ENCODE measurements at regions not wholly inside any gene's neighbourhood (a gene's known extent, or its start where the extent isn't known, plus 50 kb on each side); places are given as distances from the start of the nearest gene placed in this dataset.

DNA sequence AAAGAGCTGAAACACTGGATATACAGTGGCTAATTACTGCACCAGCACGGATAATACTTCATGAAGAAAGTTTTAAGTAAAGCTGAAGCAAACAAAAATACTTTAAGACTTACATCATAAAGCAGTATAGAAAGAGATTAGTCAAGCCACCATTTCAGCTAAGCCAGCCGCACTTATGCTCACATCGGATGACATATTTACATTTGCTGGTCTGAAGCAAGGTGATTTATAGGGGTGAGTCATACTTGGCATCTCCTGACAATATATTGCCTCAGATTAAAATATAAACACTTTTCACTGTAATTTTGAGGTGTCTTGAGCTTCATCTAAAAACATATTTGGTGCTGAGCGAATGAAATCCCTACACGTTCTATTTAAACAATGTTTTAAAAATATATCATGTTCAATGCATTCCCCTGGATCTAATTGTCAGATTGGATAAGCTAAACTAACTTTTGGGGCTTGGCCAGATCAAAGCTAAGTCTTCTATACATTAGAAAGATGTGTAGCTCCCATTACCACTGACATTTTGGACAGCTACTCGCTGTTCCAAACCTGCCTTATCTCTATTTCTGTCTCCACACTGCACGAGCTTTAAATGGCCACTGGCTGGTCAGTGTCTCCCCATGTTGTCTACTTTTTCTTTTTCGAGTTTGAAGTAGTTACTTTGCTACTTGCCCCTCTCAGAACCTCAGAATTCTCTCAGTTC is 103.2 kb downstream of the VCX2 start:
- H3K27ac ChIP-seq (ENCODE audit: insufficient read depth, low read length) = no peak overlapping the region
- H3K4me1 ChIP-seq (ENCODE audit: control insufficient read depth, extremely low read depth, insufficient read depth, low read length) = no peaks in the 10 kb centered on the region
- DNase-seq (ENCODE audit: low read depth in 2 of 2) = peak; percentile 80 to 87
- H4K20me1 ChIP-seq (ENCODE audit: control insufficient read depth, extremely low read depth, insufficient read depth, low read length) = no peaks in the 10 kb centered on the region
- H3K9ac ChIP-seq (ENCODE audit: insufficient read depth, low read length) = no peak overlapping the region
- H3K79me2 ChIP-seq (ENCODE audit: control insufficient read depth, insufficient read depth, low read length) = no peaks in the 10 kb centered on the region
- H3K4me3 ChIP-seq (replicated peaks in 1 of 4; ENCODE audit: control extremely low read depth in 1 of 4, insufficient read depth in 1 of 4, low read depth in 3 of 4, low read length in 4 of 4) = no peak overlapping the region
- H2AFZ ChIP-seq (ENCODE audit: low read length) = no peak overlapping the region
- no peak overlapping the region for H3K4me2 ChIP-seq (ENCODE audit: extremely low read depth, insufficient read depth, low read length)
- no peaks in the 10 kb centered on the region for H3K27me3 ChIP-seq (ENCODE audit: control insufficient read depth, insufficient read depth, low read length)
- no peaks in the 10 kb centered on the region for H3K9me3 ChIP-seq (ENCODE audit: control insufficient read depth, insufficient read depth, low read depth, low read length)
- H3K36me3 ChIP-seq (ENCODE audit: control insufficient read depth, insufficient read depth, low read length) = no peaks in the 10 kb centered on the region
- TF ChIP-seq EZH2 (IDR thresholded peaks at IDR 0.05; ENCODE audit: low read length, missing control alignments) (no peak), CTCF (conservative IDR thresholded peaks at IDR 0.05 in 1 of 2, IDR thresholded peaks at IDR 0.05 in 1 of 2; ENCODE audit: low read depth in 1 of 2, low read length in 2 of 2) (no peak)

DNA sequence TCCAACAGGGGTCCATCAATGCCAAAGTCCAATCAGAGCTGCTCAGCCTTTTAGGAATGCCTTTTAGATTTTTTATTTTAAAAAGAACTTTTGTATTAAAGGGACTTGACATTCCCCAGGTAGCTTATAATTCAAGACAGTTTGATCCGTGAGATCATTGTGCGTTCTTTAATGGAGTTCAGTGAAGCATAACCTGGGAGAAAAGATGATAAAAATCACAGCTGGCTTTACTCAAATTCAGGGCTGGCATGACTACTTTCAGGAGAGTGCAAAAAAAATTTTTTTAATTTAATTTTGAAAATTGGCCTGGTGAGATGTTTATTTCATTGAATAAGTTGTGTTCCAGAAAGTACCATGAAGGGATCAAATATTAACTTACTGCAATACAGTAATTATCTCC is 118.2 kb downstream of the VCX2 start:
- Histone ChIP-seq H3K27me3 (ENCODE audit: control insufficient read depth, insufficient read depth, low read length) (no peaks in the 10 kb centered on the region), H3K27ac (ENCODE audit: insufficient read depth, low read length) (no peak overlapping the region), H3K9ac (ENCODE audit: insufficient read depth, low read length) (no peak overlapping the region), H3K4me1 (ENCODE audit: control insufficient read depth, extremely low read depth, insufficient read depth, low read length) (no peaks in the 10 kb centered on the region), H3K4me3 (replicated peaks in 1 of 4; ENCODE audit: control extremely low read depth in 1 of 4, insufficient read depth in 1 of 4, low read depth in 3 of 4, low read length in 4 of 4) (no peak overlapping the region), H4K20me1 (ENCODE audit: control insufficient read depth, extremely low read depth, insufficient read depth, low read length) (no peaks in the 10 kb centered on the region), H3K79me2 (ENCODE audit: control insufficient read depth, insufficient read depth, low read length) (no peaks in the 10 kb centered on the region), H3K36me3 (ENCODE audit: control insufficient read depth, insufficient read depth, low read length) (no peaks in the 10 kb centered on the region), H3K9me3 (ENCODE audit: control insufficient read depth, insufficient read depth, low read depth, low read length) (no peaks in the 10 kb centered on the region), H2AFZ (ENCODE audit: low read length) (no peak overlapping the region), H3K4me2 (ENCODE audit: extremely low read depth, insufficient read depth, low read length) (no peak overlapping the region)
- no peak for DNase-seq (ENCODE audit: low read depth in 2 of 2)
- TF ChIP-seq EZH2 (IDR thresholded peaks at IDR 0.05; ENCODE audit: low read length, missing control alignments) = no peak

GRCh38 chrX:8049827-8050226 is 121.2 kb downstream of the VCX2 start:
- H4K20me1 ChIP-seq (ENCODE audit: control insufficient read depth, extremely low read depth, insufficient read depth, low read length) = no peaks in the 10 kb centered on the region
- H3K79me2 ChIP-seq (ENCODE audit: control insufficient read depth, insufficient read depth, low read length) = no peaks in the 10 kb centered on the region
- no peaks in the 10 kb centered on the region for H3K9me3 ChIP-seq (ENCODE audit: control insufficient read depth, insufficient read depth, low read depth, low read length)
- H3K36me3 ChIP-seq (ENCODE audit: control insufficient read depth, insufficient read depth, low read length) = no peaks in the 10 kb centered on the region
- no peak overlapping the region for H3K4me2 ChIP-seq (ENCODE audit: extremely low read depth, insufficient read depth, low read length)
- no peak overlapping the region for H3K27ac ChIP-seq (ENCODE audit: insufficient read depth, low read length)
- no peak overlapping the region for H3K9ac ChIP-seq (ENCODE audit: insufficient read depth, low read length)
- no peak overlapping the region for H2AFZ ChIP-seq (ENCODE audit: low read length)
- H3K4me3 ChIP-seq (replicated peaks in 1 of 4; ENCODE audit: control extremely low read depth in 1 of 4, insufficient read depth in 1 of 4, low read depth in 3 of 4, low read length in 4 of 4) = no peak overlapping the region
- peak; percentile 48 to 51 for DNase-seq (ENCODE audit: low read depth in 2 of 2)
- H3K27me3 ChIP-seq (ENCODE audit: control insufficient read depth, insufficient read depth, low read length) = no peaks in the 10 kb centered on the region
- TF ChIP-seq EZH2 (IDR thresholded peaks at IDR 0.05; ENCODE audit: low read length, missing control alignments) (no peak), CTCF (conservative IDR thresholded peaks at IDR 0.05 in 1 of 2, IDR thresholded peaks at IDR 0.05 in 1 of 2; ENCODE audit: low read depth in 1 of 2, low read length in 2 of 2) (no peak)
- H3K4me1 ChIP-seq (ENCODE audit: control insufficient read depth, extremely low read depth, insufficient read depth, low read length) = no peaks in the 10 kb centered on the region
